GM12874 (cell line): ENCODE measurements at regions not wholly inside any gene's neighbourhood (a gene's known extent, or its start where the extent isn't known, plus 50 kb on each side); places are given as distances from the start of the nearest gene placed in this dataset.

Source experiments
- CTCF ChIP-seq: IDR thresholded peaks from 2 replicates; pipeline ENCODE4 v1.5.1; 2011; ENCODE audit warnings: low read depth, mild to moderate bottlenecking, control low read depth, low read length, moderate library complexity; ENCODE audit not compliant: insufficient read depth

GRCh38 chr1:188708795-188709535 lies 1768.7 kb downstream of the BRINP3 start:
- TF ChIP-seq CTCF, result no peak

GRCh38 chr1:188715566-188715965 lies 1762.1 kb downstream of the BRINP3 start:
- no peak for TF ChIP-seq CTCF

- TF ChIP-seq CTCF, result no peak
Observed at GRCh38 chr1:188719735-188720134, 1757.9 kb downstream of the BRINP3 start.

- TF ChIP-seq CTCF, result no peak
Observed at GRCh38 chr1:188723332-188724020, 1754.2 kb downstream of the BRINP3 start.

- no peak for TF ChIP-seq CTCF
Observed at GRCh38 chr1:188729039-188729438, 1748.6 kb downstream of the BRINP3 start.

- TF ChIP-seq CTCF, result no peak
Observed at GRCh38 chr1:188735567-188735966, 1742.1 kb downstream of the BRINP3 start.

GRCh38 chr1:188761226-188761625 lies 1716.4 kb downstream of the BRINP3 start:
- TF ChIP-seq CTCF, result no peak
